ENCODE measurements at regions not wholly inside any gene's neighbourhood (a gene's known extent, or its start where the extent isn't known, plus 50 kb on each side); places are given as distances from the start of the nearest gene placed in this dataset.

DNA sequence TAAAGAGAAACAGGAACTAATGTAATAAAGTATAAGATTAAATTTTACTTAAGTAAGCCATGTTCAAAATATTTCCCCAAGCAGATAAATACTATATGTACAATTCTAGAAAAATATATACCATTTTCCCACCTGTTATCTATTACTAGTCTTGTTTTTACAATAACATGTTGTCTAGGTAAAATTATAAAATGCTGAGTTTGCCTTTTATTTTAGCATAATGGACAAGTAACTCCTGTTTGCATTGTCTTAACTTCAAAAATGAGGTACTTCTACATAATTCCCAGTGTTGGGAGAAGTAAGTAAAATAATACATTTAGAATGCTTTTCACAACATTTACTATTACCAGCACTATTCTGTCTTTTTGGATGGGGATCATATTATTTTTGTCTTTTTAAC is 800.5 kb downstream of the SLITRK6 start:
- DNase-seq (ENCODE audit: extremely low read depth in 1 of 2, low read depth in 1 of 2): no peak

DNA sequence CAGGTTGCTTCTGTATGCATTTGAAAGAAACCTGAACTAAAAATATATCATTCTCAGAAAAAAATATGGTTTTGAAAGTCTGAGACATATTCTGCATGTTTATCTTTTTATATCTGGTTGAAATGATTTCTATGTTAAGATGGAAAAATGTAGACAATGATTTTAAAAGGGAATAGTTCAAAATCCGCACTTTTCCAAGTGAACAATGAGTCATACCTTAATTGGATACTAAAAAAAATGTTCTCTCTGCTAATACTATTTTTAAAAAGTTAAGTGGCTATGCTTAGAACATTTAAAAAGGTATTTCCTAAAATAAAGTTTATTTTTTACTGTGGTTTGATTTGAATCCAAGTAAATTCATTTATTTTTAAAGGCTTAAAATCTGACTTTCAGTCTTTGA is 801.4 kb downstream of the SLITRK6 start:
- DNase-seq (ENCODE audit: extremely low read depth in 1 of 2, low read depth in 1 of 2): no peak

DNA sequence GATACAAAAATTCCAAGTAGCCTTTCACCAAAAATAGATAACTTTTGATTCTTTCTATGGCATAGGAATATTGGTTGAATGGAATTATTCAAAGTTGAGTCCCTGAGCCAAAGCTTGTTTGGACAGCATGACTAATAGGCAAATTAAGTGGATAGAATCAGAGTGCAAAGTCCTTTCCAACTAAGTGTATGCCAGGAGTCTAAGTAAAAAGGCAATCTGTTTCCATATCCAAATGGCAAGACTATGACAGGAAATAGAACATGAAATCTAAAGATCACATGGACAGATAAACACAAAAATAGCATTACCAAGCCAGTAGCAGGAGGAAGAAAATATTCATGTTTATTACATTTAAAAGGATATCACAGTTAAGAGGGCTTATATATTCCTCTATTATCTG is 804.6 kb downstream of the SLITRK6 start:
- DNase-seq (ENCODE audit: extremely low read depth in 1 of 2, low read depth in 1 of 2): no peak

DNA sequence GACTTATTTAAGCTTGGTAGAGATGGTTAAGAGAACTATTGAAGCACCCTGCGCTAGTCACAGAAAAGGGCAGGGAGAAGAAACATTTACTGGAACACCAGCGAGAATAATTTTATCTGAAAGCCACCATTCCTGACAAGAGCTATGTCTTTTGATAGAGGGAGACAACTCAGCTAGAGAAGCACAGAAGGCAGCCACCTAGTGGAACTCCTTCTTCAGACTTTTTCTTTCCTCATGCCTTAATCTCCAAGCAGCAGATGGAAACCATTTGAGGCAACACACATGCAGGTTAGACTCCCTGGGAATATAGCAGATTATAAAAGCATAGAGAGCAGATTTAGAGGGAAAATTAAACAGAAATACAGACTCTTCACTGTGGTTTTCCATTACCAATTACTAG is 813.4 kb downstream of the SLITRK6 start:
- no peak for DNase-seq (ENCODE audit: extremely low read depth in 1 of 2, low read depth in 1 of 2)

GRCh38 chr13:84983321-84983720 is 815.9 kb downstream of the SLITRK6 start:
- no peak for DNase-seq (ENCODE audit: extremely low read depth in 1 of 2, low read depth in 1 of 2)

DNA sequence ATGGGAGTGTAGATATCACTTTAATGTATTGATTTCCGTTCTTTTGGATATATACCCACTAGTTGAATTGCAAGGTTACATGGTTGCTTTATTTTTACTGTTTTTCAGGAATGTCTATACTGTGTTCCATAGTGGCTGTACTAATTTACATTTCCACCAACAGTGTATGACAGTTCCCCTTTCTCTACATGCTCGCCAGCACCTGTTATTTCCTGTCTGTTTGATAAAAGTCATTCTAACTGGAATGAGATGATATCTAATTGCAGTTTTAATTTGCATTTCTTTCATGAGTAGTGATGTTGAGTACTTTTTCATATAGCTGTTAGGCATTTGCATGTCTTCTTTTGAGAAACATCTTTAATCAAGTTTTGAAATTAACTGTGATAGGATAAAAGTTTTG is 818.6 kb downstream of the SLITRK6 start:
- no peak for DNase-seq (ENCODE audit: extremely low read depth in 1 of 2, low read depth in 1 of 2)

GRCh38 chr13:84978851-84979250 is 820.4 kb downstream of the SLITRK6 start:
- DNase-seq (ENCODE audit: extremely low read depth in 1 of 2, low read depth in 1 of 2): no peak

GRCh38 chr13:84973661-84974060 is 825.6 kb downstream of the SLITRK6 start:
- no peak for DNase-seq (ENCODE audit: extremely low read depth in 1 of 2, low read depth in 1 of 2)

GRCh38 chr13:84972907-84973306 is 826.3 kb downstream of the SLITRK6 start:
- no peak for DNase-seq (ENCODE audit: extremely low read depth in 1 of 2, low read depth in 1 of 2)

- no peak for DNase-seq (ENCODE audit: extremely low read depth in 1 of 2, low read depth in 1 of 2)
These were observed 836.4 kb downstream of the SLITRK6 start for GRCh38 chr13:84962849-84963248.

- DNase-seq (ENCODE audit: extremely low read depth in 1 of 2, low read depth in 1 of 2): no peak
These were observed 837.0 kb downstream of the SLITRK6 start for GRCh38 chr13:84962141-84962750.

DNA sequence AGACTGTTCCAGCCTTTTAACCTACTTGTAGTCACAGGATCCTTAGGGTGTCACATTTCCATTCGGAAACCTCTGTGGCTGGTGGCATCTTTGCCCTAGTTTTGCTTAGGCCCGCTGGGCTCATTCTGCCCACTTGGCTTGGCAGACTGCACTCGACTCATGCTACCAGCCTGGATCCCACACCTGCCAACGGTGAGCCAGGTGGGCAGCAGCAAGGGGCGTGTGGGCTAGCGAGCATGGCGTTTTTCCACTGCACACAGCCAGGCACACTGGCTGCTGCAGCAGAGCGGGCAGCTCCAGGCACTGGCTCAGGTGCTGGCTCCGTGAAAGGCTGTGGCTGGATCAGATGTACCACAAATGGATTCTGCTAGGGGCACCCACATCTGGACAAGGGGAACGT is 838.2 kb downstream of the SLITRK6 start:
- no peak for DNase-seq (ENCODE audit: extremely low read depth in 1 of 2, low read depth in 1 of 2)

DNA sequence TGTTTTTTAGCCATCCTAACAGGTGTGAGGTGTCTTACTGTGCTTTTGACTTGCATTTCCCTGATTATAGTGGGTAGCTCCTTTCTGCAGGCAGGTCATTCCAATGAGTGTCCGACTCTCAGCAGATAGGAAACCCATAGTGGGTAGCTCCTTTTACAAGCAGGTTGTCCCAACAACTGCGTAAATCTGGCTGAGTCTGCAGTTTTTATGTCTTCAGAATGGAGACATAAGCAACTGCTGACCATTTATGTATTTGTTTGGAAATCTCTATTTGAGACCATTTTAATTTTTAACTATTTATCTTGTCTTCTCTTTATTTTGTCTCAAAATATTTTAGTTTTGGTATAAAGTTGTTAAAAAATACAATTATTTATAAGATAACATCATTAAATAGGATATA is 839.4 kb downstream of the SLITRK6 start:
- no peak for DNase-seq (ENCODE audit: extremely low read depth in 1 of 2, low read depth in 1 of 2)

DNA sequence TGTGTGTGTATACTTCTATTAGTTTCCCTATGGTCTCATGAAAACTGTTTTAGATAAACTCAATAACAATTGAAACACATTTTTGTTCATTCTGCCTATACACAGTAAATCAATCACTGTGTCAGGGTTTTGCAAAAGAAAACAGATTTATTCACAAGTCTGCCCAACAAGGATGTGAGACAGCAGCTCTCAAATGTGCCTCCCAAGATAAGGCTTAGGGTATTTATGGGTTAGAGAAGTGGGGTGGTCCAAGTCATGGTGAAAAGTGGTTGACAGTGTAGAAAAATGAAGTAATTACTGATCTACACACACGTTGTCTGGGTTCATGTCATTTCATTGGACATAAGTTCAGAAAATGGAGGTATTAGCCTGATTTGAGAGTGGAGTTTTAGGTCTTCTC is 844.6 kb downstream of the SLITRK6 start:
- DNase-seq (ENCODE audit: extremely low read depth in 1 of 2, low read depth in 1 of 2): no peak

GRCh38 chr13:84951128-84951527 is 848.1 kb downstream of the SLITRK6 start:
- DNase-seq (ENCODE audit: extremely low read depth in 1 of 2, low read depth in 1 of 2): no peak

GRCh38 chr13:84946192-84946591 is 853.0 kb downstream of the SLITRK6 start:
- DNase-seq (ENCODE audit: extremely low read depth in 1 of 2, low read depth in 1 of 2): no peak

DNA sequence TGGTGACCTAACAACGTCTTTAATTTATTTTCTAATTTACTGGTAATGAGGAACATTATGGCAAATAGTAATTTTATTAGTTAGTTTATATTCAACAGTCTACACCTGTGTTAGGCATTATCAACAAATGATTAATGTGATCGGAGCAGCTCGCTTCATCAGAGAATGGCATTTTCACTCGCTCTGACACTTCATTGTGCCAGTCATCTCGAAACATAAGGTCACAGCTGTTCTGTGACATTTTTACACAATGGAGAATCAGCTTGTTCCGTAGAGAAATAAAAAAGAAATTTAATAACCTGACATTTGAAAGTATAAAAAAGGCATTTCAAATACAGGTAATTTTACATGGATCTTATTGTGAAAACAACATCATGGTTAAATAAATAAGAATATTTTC is 858.4 kb downstream of the SLITRK6 start:
- DNase-seq (ENCODE audit: extremely low read depth in 1 of 2, low read depth in 1 of 2): no peak

GRCh38 chr13:84940167-84940566 is 859.1 kb downstream of the SLITRK6 start:
- no peak for DNase-seq (ENCODE audit: extremely low read depth in 1 of 2, low read depth in 1 of 2)

DNA sequence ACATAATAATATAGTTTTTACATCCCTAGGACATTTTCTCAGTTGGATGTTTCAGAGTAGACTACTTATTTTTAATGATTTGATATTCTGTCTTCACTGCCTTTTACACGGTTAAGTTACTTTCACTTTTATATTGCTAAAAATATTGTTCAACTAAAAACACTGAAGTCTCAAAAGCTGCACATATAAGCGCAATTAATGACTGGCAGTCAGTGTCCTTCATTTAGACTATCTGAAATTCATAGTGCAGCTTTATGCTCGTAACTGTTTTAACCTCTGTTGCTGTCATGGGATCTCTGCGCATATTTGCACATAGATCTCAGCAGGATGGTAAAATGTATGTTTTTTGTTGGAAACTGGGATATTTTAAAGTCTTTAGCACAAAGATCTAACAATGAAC is 864.3 kb downstream of the SLITRK6 start:
- no peak for DNase-seq (ENCODE audit: extremely low read depth in 1 of 2, low read depth in 1 of 2)

DNA sequence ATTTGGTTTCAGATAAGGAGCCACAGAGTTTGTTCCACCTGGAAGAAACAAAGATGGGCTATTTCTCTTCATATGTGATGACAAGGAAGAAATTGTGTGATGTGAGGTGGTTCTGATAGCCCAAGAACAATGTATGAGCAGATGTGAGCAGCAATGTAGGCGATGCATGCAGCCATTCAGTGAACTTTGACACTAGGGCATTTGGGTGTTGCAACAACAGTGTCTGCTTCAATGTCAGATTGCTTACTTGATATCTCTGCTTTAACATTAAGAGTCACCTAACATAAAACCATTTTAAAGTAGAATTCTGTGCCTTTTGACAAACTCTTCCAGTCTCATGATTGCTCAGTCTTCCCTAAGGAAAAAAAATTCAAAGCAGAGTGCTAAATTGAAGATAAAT is 865.4 kb downstream of the SLITRK6 start:
- no peak for DNase-seq (ENCODE audit: extremely low read depth in 1 of 2, low read depth in 1 of 2)

- no peak for DNase-seq (ENCODE audit: extremely low read depth in 1 of 2, low read depth in 1 of 2)
These were observed 868.0 kb downstream of the SLITRK6 start for GRCh38 chr13:84931264-84931663.

DNA sequence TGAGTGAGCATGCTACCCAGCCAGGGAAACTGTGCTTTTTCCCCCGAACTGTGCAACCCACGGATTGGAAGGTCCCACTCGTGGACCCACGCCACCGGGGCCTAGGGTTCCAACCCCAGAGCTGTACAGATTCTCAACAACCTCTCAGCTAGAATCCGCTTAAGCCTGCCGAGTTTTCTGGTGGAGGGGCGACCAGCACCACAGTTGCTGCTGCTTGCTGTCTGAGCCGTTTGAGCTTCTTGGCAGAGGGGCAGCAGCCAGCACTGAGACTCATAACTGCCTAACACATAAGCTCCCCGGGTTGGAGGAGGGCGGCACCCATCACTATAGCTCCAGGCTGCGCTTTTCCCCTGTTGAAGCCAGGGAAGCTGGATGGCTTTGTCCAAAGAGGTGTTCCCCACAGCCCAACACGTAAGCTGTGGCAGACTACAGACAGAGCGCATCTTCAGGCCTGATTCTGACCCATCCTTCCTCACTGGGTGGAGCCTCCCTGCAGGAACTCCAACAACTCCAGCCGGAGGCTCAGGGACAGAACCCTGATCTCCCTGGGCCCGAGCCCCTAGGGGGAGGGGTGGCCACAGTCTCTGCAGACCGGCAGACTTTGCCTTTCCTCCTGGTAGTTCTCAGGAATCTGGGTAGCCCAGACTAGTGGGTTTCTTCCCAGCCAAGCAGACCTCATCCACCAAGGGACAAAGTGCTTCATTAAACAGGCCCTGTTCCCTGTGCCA is 871.6 kb downstream of the SLITRK6 start:
- DNase-seq (ENCODE audit: extremely low read depth in 1 of 2, low read depth in 1 of 2): no peak

DNA sequence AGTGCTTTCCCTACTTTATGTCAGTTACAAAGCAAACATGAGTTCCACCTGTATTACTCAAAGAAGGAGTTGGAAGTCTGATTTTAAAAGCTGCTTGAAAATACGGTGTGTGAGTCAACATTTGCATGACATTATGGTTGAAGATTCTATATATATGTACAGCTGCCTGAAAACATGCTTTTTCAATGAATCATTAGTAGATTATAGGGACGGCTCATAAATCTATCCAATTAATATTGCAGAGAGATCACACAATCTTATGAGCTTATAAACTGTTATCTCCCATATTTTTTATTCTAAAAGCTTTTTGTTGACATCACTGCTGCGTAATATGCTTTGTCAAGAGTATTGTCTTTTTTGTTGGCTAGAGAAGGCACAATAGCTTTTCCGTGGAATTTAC is 873.8 kb downstream of the SLITRK6 start:
- no peak for DNase-seq (ENCODE audit: extremely low read depth in 1 of 2, low read depth in 1 of 2)

Data from activated CD8-positive, alpha-beta memory T cell treated with anti-CD3 and anti-CD28 coated beads for 1 hour (primary cell).